ENCODE measurements at regions not wholly inside any gene's neighbourhood (a gene's known extent, or its start where the extent isn't known, plus 50 kb on each side); places are given as distances from the start of the nearest gene placed in this dataset.

DNA sequence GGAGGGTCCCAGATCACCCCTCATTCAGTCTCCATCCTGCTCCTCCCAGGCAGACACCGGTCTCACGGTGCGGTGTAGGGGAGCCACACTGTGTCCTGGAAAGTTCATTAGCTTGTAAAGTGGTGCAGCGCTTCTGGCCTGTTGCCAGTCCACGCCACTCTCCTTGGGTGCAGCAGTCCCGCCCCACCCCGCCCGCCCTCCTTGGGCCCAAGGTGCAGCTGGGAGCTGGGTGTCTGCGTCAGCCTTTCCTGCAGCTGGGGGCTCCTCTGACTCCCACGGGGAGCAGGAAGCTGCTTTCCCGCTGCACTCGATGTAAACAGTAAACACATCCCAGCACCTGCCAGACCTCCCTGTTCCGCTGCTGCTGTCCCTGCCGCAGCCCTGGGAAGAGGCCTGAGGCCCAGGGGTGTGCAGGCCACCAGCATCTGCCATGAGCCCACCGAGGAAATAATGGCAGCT, 53.8 kb upstream of the ASB18 start:
- TF ChIP-seq, protein P1, sequence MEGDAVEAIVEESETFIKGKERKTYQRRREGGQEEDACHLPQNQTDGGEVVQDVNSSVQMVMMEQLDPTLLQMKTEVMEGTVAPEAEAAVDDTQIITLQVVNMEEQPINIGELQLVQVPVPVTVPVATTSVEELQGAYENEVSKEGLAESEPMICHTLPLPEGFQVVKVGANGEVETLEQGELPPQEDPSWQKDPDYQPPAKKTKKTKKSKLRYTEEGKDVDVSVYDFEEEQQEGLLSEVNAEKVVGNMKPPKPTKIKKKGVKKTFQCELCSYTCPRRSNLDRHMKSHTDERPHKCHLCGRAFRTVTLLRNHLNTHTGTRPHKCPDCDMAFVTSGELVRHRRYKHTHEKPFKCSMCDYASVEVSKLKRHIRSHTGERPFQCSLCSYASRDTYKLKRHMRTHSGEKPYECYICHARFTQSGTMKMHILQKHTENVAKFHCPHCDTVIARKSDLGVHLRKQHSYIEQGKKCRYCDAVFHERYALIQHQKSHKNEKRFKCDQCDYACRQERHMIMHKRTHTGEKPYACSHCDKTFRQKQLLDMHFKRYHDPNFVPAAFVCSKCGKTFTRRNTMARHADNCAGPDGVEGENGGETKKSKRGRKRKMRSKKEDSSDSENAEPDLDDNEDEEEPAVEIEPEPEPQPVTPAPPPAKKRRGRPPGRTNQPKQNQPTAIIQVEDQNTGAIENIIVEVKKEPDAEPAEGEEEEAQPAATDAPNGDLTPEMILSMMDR (IDR thresholded peaks at IDR 0.05), result no peak
- no peak for TF ChIP-seq EP300 (IDR thresholded peaks at IDR 0.05)
- no peak for TF ChIP-seq POLR2AphosphoS5 (IDR thresholded peaks at IDR 0.05)
- TF ChIP-seq POLR2A (IDR thresholded peaks at IDR 0.05), result no peak
